Mesenchymal stem cell (in vitro differentiated cells and primary cell): ENCODE measurements at regions not wholly inside any gene's neighbourhood (a gene's known extent, or its start where the extent isn't known, plus 50 kb on each side); places are given as distances from the start of the nearest gene placed in this dataset.
A peak's percentile ranks its signal among the peaks of the same experiment; 100 is the strongest.

Source experiments
- DNase-seq: peaks from one replicate; pipeline ENCODE4 v3.0.0-alpha.2; 2013
- H2AFZ ChIP-seq: one replicate; pipeline ENCODE4 v1.6.1; 2013; ENCODE audit warnings: low read depth, mild to moderate bottlenecking, control low read depth, inconsistent platforms, low read length, moderate library complexity
- H2AK5ac ChIP-seq: 2 replicates; pipeline ENCODE4 v1.6.1; 2013; ENCODE audit warnings: low read length, moderate library complexity, mild to moderate bottlenecking, inconsistent platforms; ENCODE audit not compliant: severe bottlenecking
- H2BK120ac ChIP-seq: one replicate; pipeline ENCODE4 v1.6.1; 2013; ENCODE audit warnings: low read depth, mild to moderate bottlenecking, inconsistent platforms, low read length, moderate library complexity
- H2BK12ac ChIP-seq, 2 experiments: one replicate each; pipeline ENCODE4 v1.6.1; 2013; ENCODE audit warnings: inconsistent platforms in 2 of 2, low read length in 2 of 2, mild to moderate bottlenecking in 2 of 2, moderate library complexity in 2 of 2, control low read depth in 1 of 2
- H2BK15ac ChIP-seq: one replicate; pipeline ENCODE4 v1.6.1; 2013; ENCODE audit warnings: mild to moderate bottlenecking, low read depth, inconsistent platforms; ENCODE audit not compliant: poor library complexity, severe bottlenecking
- H2BK5ac ChIP-seq: 2 replicates; pipeline ENCODE4 v1.6.1; 2013; ENCODE audit warnings: low read depth, mild to moderate bottlenecking, low read length, control low read depth, inconsistent platforms; ENCODE audit not compliant: poor library complexity, severe bottlenecking
- H3K14ac ChIP-seq, 2 experiments: one replicate each; pipeline ENCODE4 v1.6.1; 2013; ENCODE audit warnings: inconsistent platforms in 2 of 2, low read length in 2 of 2, control low read depth in 1 of 2, mild to moderate bottlenecking in 1 of 2, moderate library complexity in 1 of 2
- H3K18ac ChIP-seq, 2 experiments: one replicate each; pipeline ENCODE4 v1.6.1; 2013; ENCODE audit warnings: inconsistent platforms in 2 of 2, low read length in 2 of 2, control low read depth in 1 of 2, low read depth in 1 of 2, mild to moderate bottlenecking in 1 of 2
- H3K23ac ChIP-seq, 2 experiments: one replicate each; pipeline ENCODE4 v1.6.1; 2013; ENCODE audit warnings: inconsistent platforms in 2 of 2, low read length in 2 of 2, mild to moderate bottlenecking in 2 of 2, moderate library complexity in 2 of 2, control low read depth in 1 of 2
- H3K27ac ChIP-seq: 2 replicates; pipeline ENCODE4 v1.5.1; 2013; ENCODE audit warnings: mild to moderate bottlenecking, moderate library complexity, low read length, control low read depth, inconsistent platforms; ENCODE audit not compliant: poor library complexity, severe bottlenecking
- H3K27me3 ChIP-seq, 2 experiments: 2 replicates each; pipeline versions ENCODE4 v1.6.1 to v1.7.0; 2013; ENCODE audit warnings: low read length in 2 of 2, mild to moderate bottlenecking in 2 of 2, moderate library complexity in 2 of 2, control low read depth in 1 of 2, inconsistent platforms in 1 of 2; ENCODE audit not compliant: control insufficient read depth in 1 of 2, insufficient read depth in 1 of 2
- H3K36me3 ChIP-seq, 2 experiments: 2 replicates each; pipeline versions ENCODE4 v1.6.1 to v1.7.0; 2013; ENCODE audit warnings: low read length in 2 of 2, control low read depth in 1 of 2, inconsistent platforms in 1 of 2, low read depth in 1 of 2, mild to moderate bottlenecking in 1 of 2; ENCODE audit not compliant: insufficient read depth in 2 of 2, control insufficient read depth in 1 of 2
- H3K4ac ChIP-seq, 2 experiments: one replicate each; pipeline ENCODE4 v1.6.1; 2013; ENCODE audit warnings: inconsistent platforms in 2 of 2, low read length in 2 of 2, mild to moderate bottlenecking in 2 of 2, moderate library complexity in 2 of 2, control low read depth in 1 of 2, low read depth in 1 of 2
- H3K4me1 ChIP-seq: 2 replicates; pipeline ENCODE4 v1.6.1; 2013; ENCODE audit warnings: low read depth, low read length, control low read depth; ENCODE audit not compliant: control insufficient read depth, insufficient read depth
- H3K4me2 ChIP-seq: 2 replicates; pipeline ENCODE4 v1.6.1; 2013; ENCODE audit warnings: low read length, mild to moderate bottlenecking, inconsistent platforms; ENCODE audit not compliant: poor library complexity, severe bottlenecking
- H3K4me3 ChIP-seq, 2 experiments: 2 replicates each; pipeline versions ENCODE4 v1.5.1 to v1.7.0; 2013; ENCODE audit warnings: low read length in 2 of 2, mild to moderate bottlenecking in 2 of 2, control low read depth in 1 of 2, low read depth in 1 of 2; ENCODE audit not compliant: insufficient read depth in 1 of 2
- H3K79me1 ChIP-seq: replicated peaks from 2 replicates; pipeline ENCODE4 v1.6.1; 2013; ENCODE audit warnings: mild to moderate bottlenecking, control low read depth, low read length, inconsistent platforms; ENCODE audit not compliant: poor library complexity, severe bottlenecking
- H3K9ac ChIP-seq: 2 replicates; pipeline ENCODE4 v1.7.0; 2013; ENCODE audit warnings: mild to moderate bottlenecking, low read length, moderate library complexity
- H3K9me3 ChIP-seq: 2 replicates; pipeline ENCODE4 v1.7.0; 2013; ENCODE audit warnings: mild to moderate bottlenecking, low read length; ENCODE audit not compliant: control insufficient read depth
- H4K8ac ChIP-seq: one replicate; pipeline ENCODE4 v1.6.1; 2013; ENCODE audit warnings: inconsistent platforms, mild to moderate bottlenecking, low read length, moderate library complexity
- H4K91ac ChIP-seq: one replicate; pipeline ENCODE4 v1.6.1; 2013; ENCODE audit warnings: mild to moderate bottlenecking, low read length, inconsistent platforms
- WGBS: methylation state at CpG from one replicate; pipeline ENCODE4 v1.1.7; 2013; ENCODE audit warnings: mixed read lengths; 5-methylcytosine and 5-hydroxymethylcytosine counted together

GRCh38 chr12:93230326-93230720 lies 147.4 kb upstream of the NUDT4 start:
- Histone ChIP-seq H3K9me3 (peaks cover 10% of the 10 kb centered on the region), H3K23ac (no peak overlapping the region), H3K36me3 (no peaks in the 10 kb centered on the region), H2BK120ac (no peak overlapping the region), H3K14ac (no peak overlapping the region), H2AFZ (no peak overlapping the region), H3K4me2 (no peak overlapping the region), H3K79me1 (no peaks in the 10 kb centered on the region), H3K4ac (no peak overlapping the region), H3K27ac (no peak overlapping the region), H4K8ac (no peak overlapping the region), H4K91ac (no peak overlapping the region), H3K27me3 (no peaks in the 10 kb centered on the region), H3K4me3 (no peak overlapping the region), H2BK12ac (no peak overlapping the region), H3K9ac (no peak overlapping the region), H2AK5ac (no peak overlapping the region), H2BK5ac (no peak overlapping the region), H3K18ac (no peak overlapping the region), H3K4me1 (no peaks in the 10 kb centered on the region), H2BK15ac (no peak overlapping the region)
- DNase-seq: no peak
- no CpG with 5 or more reads among the region's 3 CpGs for WGBS

- DNase-seq: no peak
- Histone ChIP-seq H2BK5ac (no peak overlapping the region), H2AK5ac (no peak overlapping the region), H3K23ac (no peak overlapping the region), H2BK15ac (no peak overlapping the region), H2BK12ac (peak overlapping the region in 1 of 2 experiments; percentile 10), H3K18ac (no peak overlapping the region), H3K4me2 (no peak overlapping the region), H3K9me3 (peaks cover 10% of the 10 kb centered on the region), H3K9ac (no peak overlapping the region), H4K91ac (no peak overlapping the region), H3K27ac (no peak overlapping the region), H3K27me3 (no peaks in the 10 kb centered on the region), H2BK120ac (no peak overlapping the region), H3K4me3 (no peak overlapping the region), H3K4me1 (no peaks in the 10 kb centered on the region), H3K79me1 (no peaks in the 10 kb centered on the region), H3K14ac (no peak overlapping the region), H3K4ac (no peak overlapping the region), H3K36me3 (no peaks in the 10 kb centered on the region), H4K8ac (no peak overlapping the region), H2AFZ (no peak overlapping the region)
- 92% methylated on average over 6 of the region's 6 CpGs for WGBS
Observed at GRCh38 chr12:93231938-93232337, 145.8 kb upstream of the NUDT4 start.

DNA sequence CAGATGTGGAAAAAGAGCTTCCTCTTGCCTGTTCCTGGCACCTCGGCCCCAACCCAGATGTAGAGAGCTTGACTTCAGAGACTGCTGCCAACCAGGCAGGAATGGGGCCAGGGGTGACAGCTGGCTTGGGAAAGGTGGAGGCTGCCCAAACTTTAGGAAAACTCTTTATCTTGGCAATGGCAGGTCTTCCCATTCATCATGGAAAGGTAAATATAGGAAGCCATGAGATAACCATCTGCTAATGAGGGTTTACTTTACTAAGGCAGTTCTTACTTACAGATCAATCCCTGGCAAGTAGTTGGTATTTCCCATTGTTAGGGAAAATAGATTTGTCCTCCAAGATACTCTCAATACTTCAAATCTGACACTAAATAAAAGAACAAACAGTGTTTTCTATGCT lies 143.1 kb upstream of the NUDT4 start:
- peak overlapping the region in 1 of 2 experiments; percentile 45 for H2BK12ac ChIP-seq
- H3K4me2 ChIP-seq: no peak overlapping the region
- 95% methylated on average over 1 of the region's 1 CpG for WGBS
- H3K27me3 ChIP-seq: no peaks in the 10 kb centered on the region
- H3K4me3 ChIP-seq: no peak overlapping the region
- no peak overlapping the region for H3K14ac ChIP-seq
- H3K23ac ChIP-seq: no peak overlapping the region
- no peaks in the 10 kb centered on the region for H3K9me3 ChIP-seq
- no peak overlapping the region for H3K9ac ChIP-seq
- no peak overlapping the region for H3K4ac ChIP-seq
- H4K8ac ChIP-seq: no peak overlapping the region
- no peaks in the 10 kb centered on the region for H3K36me3 ChIP-seq
- H3K27ac ChIP-seq: no peak overlapping the region
- no peak overlapping the region for H3K18ac ChIP-seq
- H3K79me1 ChIP-seq: no peaks in the 10 kb centered on the region
- no peak overlapping the region for H4K91ac ChIP-seq
- no peak overlapping the region for H2AK5ac ChIP-seq
- no peak overlapping the region for H2BK5ac ChIP-seq
- H3K4me1 ChIP-seq: no peaks in the 10 kb centered on the region
- H2BK15ac ChIP-seq: no peak overlapping the region
- no peak for DNase-seq
- no peak overlapping the region for H2AFZ ChIP-seq
- no peak overlapping the region for H2BK120ac ChIP-seq

DNA sequence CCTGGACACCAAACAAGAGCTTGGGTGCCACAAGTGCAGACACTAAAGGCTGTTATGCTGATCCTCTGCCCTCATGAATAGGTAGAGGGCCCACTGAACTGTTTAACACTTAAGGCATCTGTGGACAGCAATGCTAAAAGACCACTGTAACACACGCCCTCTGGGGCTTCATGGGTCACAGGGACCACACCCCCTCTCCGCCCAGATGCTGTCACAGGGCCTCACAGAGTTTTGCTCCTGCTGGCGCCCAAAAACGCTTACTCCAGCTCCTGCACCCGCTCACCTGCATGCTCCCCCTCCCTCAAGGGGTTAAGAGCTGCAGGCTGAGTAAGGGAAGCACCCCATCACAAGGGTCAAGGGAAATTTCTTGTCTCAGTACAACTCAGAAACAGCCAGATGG lies 141.8 kb upstream of the NUDT4 start:
- no peak overlapping the region for H3K4me2 ChIP-seq
- no peak overlapping the region for H4K91ac ChIP-seq
- no peak overlapping the region for H3K4ac ChIP-seq
- WGBS: 91% methylated on average over 5 of the region's 5 CpGs
- no peak overlapping the region for H2AK5ac ChIP-seq
- H3K79me1 ChIP-seq: no peaks in the 10 kb centered on the region
- H3K27me3 ChIP-seq: no peaks in the 10 kb centered on the region
- H2BK12ac ChIP-seq: no peak overlapping the region
- no peak overlapping the region for H2AFZ ChIP-seq
- H3K4me1 ChIP-seq: no peaks in the 10 kb centered on the region
- H3K23ac ChIP-seq: no peak overlapping the region
- H3K14ac ChIP-seq: no peak overlapping the region
- no peak overlapping the region for H2BK15ac ChIP-seq
- H4K8ac ChIP-seq: no peak overlapping the region
- no peak overlapping the region for H2BK5ac ChIP-seq
- H3K4me3 ChIP-seq: no peak overlapping the region
- no peaks in the 10 kb centered on the region for H3K9me3 ChIP-seq
- no peak for DNase-seq
- no peaks in the 10 kb centered on the region for H3K36me3 ChIP-seq
- H3K18ac ChIP-seq: no peak overlapping the region
- H3K27ac ChIP-seq: no peak overlapping the region
- H2BK120ac ChIP-seq: no peak overlapping the region
- no peak overlapping the region for H3K9ac ChIP-seq
